ENCODE measurements at regions not wholly inside any gene's neighbourhood (a gene's known extent, or its start where the extent isn't known, plus 50 kb on each side); places are given as distances from the start of the nearest gene placed in this dataset.

GRCh38 chr6:41424370-41425058, 89.1 kb downstream of the NCR2 start:
- H3K9me3 ChIP-seq = peaks cover 0 to 3% (median under 1%) of the 10 kb centered on the region in 3 donors
- peaks cover 14 to 31% (median 18%) of the 10 kb centered on the region in 3 donors for H3K4me1 ChIP-seq
- H3K27ac ChIP-seq = no peak overlapping the region
- WGBS, 2 donors = 6% methylated on average over 4 of the region's 4 CpGs
- TF ChIP-seq CTCF (IDR thresholded peaks at IDR 0.05) (peak; percentile 72 to 88 (median 83)), POLR2A (IDR thresholded peaks at IDR 0.05) (no peak)
- peaks cover 0 to 71% (median 6%) of the 10 kb centered on the region in 4 donors for H3K27me3 ChIP-seq
- no peaks in the 10 kb centered on the region for H3K36me3 ChIP-seq
- intact Hi-C loops (cut with DNase I) = loop anchor here (5.0 kb wide), 1 partner anchor 168 kb away; no protein-coding TSS in a partner anchor
- H3K4me3 ChIP-seq = no peak overlapping the region
- DNase-seq = no peak

DNA sequence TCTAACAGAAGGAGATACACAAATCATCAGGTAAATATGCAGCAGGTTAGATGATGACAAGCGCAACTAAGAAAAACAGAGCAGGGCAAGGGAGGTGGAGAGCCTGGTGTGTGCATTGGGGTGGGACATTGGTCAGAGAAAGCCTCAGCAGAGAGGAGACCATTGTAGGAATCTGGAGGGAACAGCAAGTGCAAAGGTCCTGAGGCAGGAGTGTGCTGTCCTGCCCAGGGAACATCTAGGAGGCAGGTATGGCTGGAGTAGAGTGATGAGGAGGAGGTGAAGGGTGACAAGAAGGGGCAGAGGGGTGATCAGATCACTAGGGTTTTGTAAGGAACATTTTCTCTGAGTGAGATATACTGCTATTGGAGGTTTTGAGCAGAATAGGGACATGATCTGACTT, 90.1 kb downstream of the NCR2 start:
- DNase-seq = no peak
- no peak overlapping the region for H3K4me3 ChIP-seq
- peaks cover 14 to 31% (median 18%) of the 10 kb centered on the region in 3 donors for H3K4me1 ChIP-seq
- intact Hi-C loops (cut with DNase I) = loop anchor here (5.0 kb wide), 1 partner anchor 167 kb away; no protein-coding TSS in a partner anchor
- no peaks in the 10 kb centered on the region for H3K36me3 ChIP-seq
- H3K27ac ChIP-seq = no peak overlapping the region
- peaks cover 0 to 70% (median 6%) of the 10 kb centered on the region in 4 donors for H3K27me3 ChIP-seq
- no peaks in the 10 kb centered on the region for H3K9me3 ChIP-seq
- no peak for TF ChIP-seq POLR2A (IDR thresholded peaks at IDR 0.05)
- no peak for TF ChIP-seq CTCF (IDR thresholded peaks at IDR 0.05)
- 100% methylated on average over 1 of the region's 1 CpG for WGBS, 2 donors

GRCh38 chr6:41426438-41426851, 91.0 kb downstream of the NCR2 start:
- Histone ChIP-seq H3K27me3 (peaks cover 0 to 63% (median 6%) of the 10 kb centered on the region in 4 donors), H3K27ac (peak overlapping the region in 1 of 4 donors; percentile 40), H3K36me3 (no peaks in the 10 kb centered on the region), H3K4me3 (no peak overlapping the region), H3K9me3 (no peaks in the 10 kb centered on the region), H3K4me1 (peaks cover 14 to 31% (median 18%) of the 10 kb centered on the region in 3 donors)
- no peak for DNase-seq
- WGBS, 2 donors = 33 to 44% methylated on average over 15 to 16 of the region's 16 CpGs
- TF ChIP-seq CTCF (IDR thresholded peaks at IDR 0.05) = no peak
- no peak for TF ChIP-seq POLR2A (IDR thresholded peaks at IDR 0.05)
- intact Hi-C loops (cut with DNase I) = loop anchor here (5.0 kb wide), 1 partner anchor 166 kb away; no protein-coding TSS in a partner anchor

DNA sequence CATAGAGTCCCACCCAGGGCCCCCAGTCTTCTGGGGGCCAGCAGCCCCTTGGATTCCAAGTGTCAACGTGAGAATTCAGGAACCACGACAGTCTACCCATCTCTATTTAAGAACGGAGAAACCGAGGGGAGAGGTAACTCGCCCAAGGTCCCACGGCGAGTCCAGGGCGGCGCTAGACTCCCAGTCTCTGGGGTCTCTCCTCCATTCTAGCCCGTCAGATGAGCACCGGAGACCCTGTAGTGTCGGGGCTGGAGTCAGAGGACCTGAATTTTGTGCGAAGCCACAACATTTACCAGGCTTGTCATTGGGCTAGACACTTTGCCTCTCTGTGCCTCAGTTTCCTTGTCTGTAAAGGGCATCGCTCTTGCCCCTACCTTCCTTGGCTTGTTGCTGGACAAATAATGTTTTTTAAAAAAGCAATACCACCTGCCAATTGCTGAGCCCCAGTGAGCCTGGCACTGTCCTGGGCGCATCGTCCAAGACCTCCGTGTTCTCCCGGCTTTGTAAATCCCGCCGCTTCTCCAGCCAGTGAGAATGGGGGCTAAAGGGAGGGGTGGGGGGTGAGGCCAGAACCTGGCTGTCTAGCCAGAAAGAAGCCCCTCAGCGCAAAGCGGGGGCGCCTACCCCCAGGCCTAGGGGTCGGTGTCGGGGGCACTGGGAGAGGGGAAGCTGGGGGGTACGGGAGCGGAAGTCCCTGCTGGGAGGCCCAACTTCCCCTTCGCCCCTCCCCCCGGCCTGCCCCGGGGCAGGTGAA, 91.7 kb downstream of the NCR2 start:
- 37 to 55% methylated on average over 5 to 14 of the region's 30 CpGs for WGBS, 2 donors
- Histone ChIP-seq H3K9me3 (no peaks in the 10 kb centered on the region), H3K36me3 (no peaks in the 10 kb centered on the region), H3K27ac (peak overlapping the region in 2 of 4 donors; percentile 61 to 77), H3K4me3 (peak overlapping the region in 3 of 4 donors; percentile 42 to 71 (median 54)), H3K4me1 (peaks cover 14 to 31% (median 18%) of the 10 kb centered on the region in 3 donors), H3K27me3 (peaks cover 0 to 62% (median 6%) of the 10 kb centered on the region in 4 donors)
- no peak for DNase-seq
- TF ChIP-seq POLR2A (IDR thresholded peaks at IDR 0.05) = no peak
- no peak for TF ChIP-seq CTCF (IDR thresholded peaks at IDR 0.05)
- intact Hi-C loops (cut with DNase I) = loop anchor here (5.0 kb wide), 1 partner anchor 165 kb away; no protein-coding TSS in a partner anchor

All from esophagus squamous epithelium (tissue), 5 donors.